Liver (tissue), 8 donors: ENCODE measurements at regions not wholly inside any gene's neighbourhood (a gene's known extent, or its start where the extent isn't known, plus 50 kb on each side); places are given as distances from the start of the nearest gene placed in this dataset.

Source experiments
- DNase-seq: peaks from one replicate; pipeline ENCODE4 v3.0.0-alpha.2; 2017; ENCODE audit warnings: low spot score
- H3K27ac ChIP-seq, 2 donors: one replicate each; pipeline ENCODE4 v1.7.0; 2013; ENCODE audit warnings: inconsistent platforms in 2 of 2, low read length in 2 of 2, control low read depth in 1 of 2, low read depth in 1 of 2, mild to moderate bottlenecking in 1 of 2
- H3K27me3 ChIP-seq, 4 donors: one replicate each; pipeline versions ENCODE4 v1.6.1 to v1.7.0; 2013; ENCODE audit warnings: low read length in 3 of 4, inconsistent platforms in 1 of 4, mild to moderate bottlenecking in 1 of 4, moderate library complexity in 1 of 4; ENCODE audit not compliant: control insufficient read depth in 4 of 4, insufficient read depth in 4 of 4
- H3K36me3 ChIP-seq, 4 donors: one replicate each; pipeline versions ENCODE4 v1.6.1 to v1.7.0; 2013; ENCODE audit warnings: low read length in 3 of 4, mild to moderate bottlenecking in 3 of 4, low read depth in 1 of 4, moderate library complexity in 1 of 4; ENCODE audit not compliant: control insufficient read depth in 4 of 4, insufficient read depth in 3 of 4
- H3K4me1 ChIP-seq, 4 donors: one replicate each; pipeline versions ENCODE4 v1.6.1 to v1.7.0; 2013; ENCODE audit warnings: low read length in 3 of 4, mild to moderate bottlenecking in 3 of 4, moderate library complexity in 1 of 4; ENCODE audit not compliant: control insufficient read depth in 4 of 4, insufficient read depth in 4 of 4
- H3K4me3 ChIP-seq, 3 donors: one replicate each; pipeline versions ENCODE4 v1.6.1 to v1.7.0; 2013; ENCODE audit warnings: low read length in 3 of 3, control low read depth in 1 of 3, low read depth in 1 of 3, mild to moderate bottlenecking in 1 of 3
- H3K9ac ChIP-seq, 2 donors: one replicate each; pipeline ENCODE4 v1.7.0; 2013; ENCODE audit warnings: low read length in 2 of 2, mild to moderate bottlenecking in 2 of 2, moderate library complexity in 2 of 2, control low read depth in 1 of 2, low read depth in 1 of 2
- H3K9me3 ChIP-seq, 4 donors: one replicate each; pipeline versions ENCODE4 v1.6.1 to v1.7.0; 2013; ENCODE audit warnings: low read length in 3 of 4; ENCODE audit not compliant: control insufficient read depth in 4 of 4
- EGR1 ChIP-seq, 2 donors: IDR thresholded peaks; 2 replicates each; pipeline ENCODE4 v1.6.1; 2016 to 2018; ENCODE audit warnings: antibody characterized with exemption in 2 of 2, low read depth in 2 of 2
- FOXA1 ChIP-seq: IDR thresholded peaks from 2 replicates; pipeline ENCODE4 v1.6.1; 2016; ENCODE audit warnings: antibody characterized with exemption
- FOXA2 ChIP-seq: IDR thresholded peaks from 2 replicates; pipeline ENCODE4 v1.6.1; 2016; ENCODE audit warnings: antibody characterized with exemption
- GABPA ChIP-seq, 2 donors: IDR thresholded peaks in 1 of 2; conservative IDR thresholded peaks in 1 of 2; 2 replicates each; pipeline ENCODE4 v1.6.1; 2016; ENCODE audit warnings: antibody characterized with exemption in 2 of 2, mild to moderate bottlenecking in 1 of 2, moderate library complexity in 1 of 2
- HNF4A ChIP-seq, 2 donors: conservative IDR thresholded peaks; 2 replicates each; pipeline ENCODE4 v1.6.1; 2016; ENCODE audit warnings: antibody characterized with exemption in 2 of 2, mild to moderate bottlenecking in 2 of 2
- HNF4G ChIP-seq: IDR thresholded peaks from 2 replicates; pipeline ENCODE4 v1.6.1; 2016; ENCODE audit warnings: antibody characterized with exemption
- JUND ChIP-seq, 2 donors: IDR thresholded peaks; 2 replicates each; pipeline ENCODE4 v1.6.1; 2016; ENCODE audit warnings: antibody characterized with exemption in 2 of 2
- NR2F2 ChIP-seq: IDR thresholded peaks from 2 replicates; pipeline ENCODE4 v1.6.1; 2016; ENCODE audit warnings: antibody characterized with exemption
- RAD21 ChIP-seq, 2 donors: IDR thresholded peaks; 2 replicates each; pipeline ENCODE4 v1.6.1; 2016; ENCODE audit warnings: antibody characterized with exemption in 2 of 2, mild to moderate bottlenecking in 2 of 2
- RXRA ChIP-seq, 2 donors: IDR thresholded peaks; 2 replicates each; pipeline ENCODE4 v1.6.1; 2017 to 2018; ENCODE audit warnings: antibody characterized with exemption in 2 of 2, mild to moderate bottlenecking in 1 of 2
- SP1 ChIP-seq: IDR thresholded peaks from 2 replicates; pipeline ENCODE4 v1.6.1; 2018; ENCODE audit warnings: antibody characterized with exemption, mild to moderate bottlenecking
- TAF1 ChIP-seq: conservative IDR thresholded peaks from 2 replicates; pipeline ENCODE4 v1.6.1; 2016; ENCODE audit warnings: antibody characterized with exemption, mild to moderate bottlenecking
- YY1 ChIP-seq: IDR thresholded peaks from 2 replicates; pipeline ENCODE4 v1.6.1; 2016; ENCODE audit warnings: antibody characterized with exemption, mild to moderate bottlenecking
- WGBS: extraction: QIAGEN DNeasy Blood & Tissue Kit; methylation state at CpG from one replicate; pipeline ENCODE4 v1.1.7; 2013; 5-methylcytosine and 5-hydroxymethylcytosine counted together
- TF ChIP-seq, protein P1 (sequence below): IDR thresholded peaks from 2 replicates; pipeline ENCODE4 v1.6.1; 2016; ENCODE audit warnings: antibody characterized with exemption
- TF ChIP-seq, protein P2 (sequence below): IDR thresholded peaks from 2 replicates; pipeline ENCODE4 v1.6.1; 2016; ENCODE audit warnings: antibody characterized with exemption, mild to moderate bottlenecking
- TF ChIP-seq, protein P3 (sequence below): IDR thresholded peaks from 2 replicates; pipeline ENCODE4 v1.6.1; 2016; ENCODE audit warnings: antibody characterized with exemption
- TF ChIP-seq, protein P4 (sequence below): fragments of 150-350 bp; IDR thresholded peaks from 2 replicates; pipeline ENCODE4 v1.5.1; 2017; ENCODE audit warnings: improper control_type of control experiment, low read depth, low read length; ENCODE audit not compliant: missing input control
- TF ChIP-seq, protein P5 (sequence below): IDR thresholded peaks from 2 replicates; pipeline ENCODE4 v1.6.1; 2016; ENCODE audit warnings: antibody characterized with exemption
- donor health status: healthy.
- donor health status: healthy.
- donor health status: healthy.
- donor health status: healthy.
- donor health status: healthy.

DNA sequence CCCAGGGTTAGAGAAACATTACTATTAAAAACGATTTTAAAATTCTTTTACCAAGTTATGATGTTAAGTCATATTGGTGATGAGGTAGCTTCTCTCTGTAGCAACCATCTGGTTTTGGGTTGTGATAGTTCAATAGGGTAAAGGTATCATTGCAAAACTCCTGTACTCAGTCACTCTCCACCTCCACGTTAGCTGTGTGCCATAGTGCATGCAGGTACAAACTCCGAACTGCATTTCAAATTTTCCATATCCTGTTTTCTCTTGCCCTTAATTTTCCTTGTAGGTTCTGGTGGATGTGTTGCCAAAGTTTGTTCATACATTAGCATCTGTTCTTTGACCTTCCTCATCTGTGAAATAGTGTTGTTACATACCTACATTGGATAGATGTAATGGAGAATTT, 53.1 kb upstream of the ARRDC3 start:
- Histone ChIP-seq H3K4me1 (peaks cover 0 to 8% (median 2%) of the 10 kb centered on the region in 4 donors), H3K4me3 (no peak overlapping the region), H3K36me3 (no peaks in the 10 kb centered on the region), H3K27me3 (no peaks in the 10 kb centered on the region), H3K9me3 (no peaks in the 10 kb centered on the region), H3K27ac (peak overlapping the region; percentile 72 to 88), H3K9ac (no peak overlapping the region)
- no peak for DNase-seq
- TF ChIP-seq, protein P1, sequence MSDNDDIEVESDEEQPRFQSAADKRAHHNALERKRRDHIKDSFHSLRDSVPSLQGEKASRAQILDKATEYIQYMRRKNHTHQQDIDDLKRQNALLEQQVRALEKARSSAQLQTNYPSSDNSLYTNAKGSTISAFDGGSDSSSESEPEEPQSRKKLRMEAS = peak; percentile 90
- TF ChIP-seq EGR1 (IDR thresholded peaks at IDR 0.05; ENCODE audit: low read depth in 2 of 2) = peak; percentile 86 to 96
- TF ChIP-seq YY1 = peak; percentile 87
- peak; percentile 47 for TF ChIP-seq NR2F2
- TF ChIP-seq, protein P2, sequence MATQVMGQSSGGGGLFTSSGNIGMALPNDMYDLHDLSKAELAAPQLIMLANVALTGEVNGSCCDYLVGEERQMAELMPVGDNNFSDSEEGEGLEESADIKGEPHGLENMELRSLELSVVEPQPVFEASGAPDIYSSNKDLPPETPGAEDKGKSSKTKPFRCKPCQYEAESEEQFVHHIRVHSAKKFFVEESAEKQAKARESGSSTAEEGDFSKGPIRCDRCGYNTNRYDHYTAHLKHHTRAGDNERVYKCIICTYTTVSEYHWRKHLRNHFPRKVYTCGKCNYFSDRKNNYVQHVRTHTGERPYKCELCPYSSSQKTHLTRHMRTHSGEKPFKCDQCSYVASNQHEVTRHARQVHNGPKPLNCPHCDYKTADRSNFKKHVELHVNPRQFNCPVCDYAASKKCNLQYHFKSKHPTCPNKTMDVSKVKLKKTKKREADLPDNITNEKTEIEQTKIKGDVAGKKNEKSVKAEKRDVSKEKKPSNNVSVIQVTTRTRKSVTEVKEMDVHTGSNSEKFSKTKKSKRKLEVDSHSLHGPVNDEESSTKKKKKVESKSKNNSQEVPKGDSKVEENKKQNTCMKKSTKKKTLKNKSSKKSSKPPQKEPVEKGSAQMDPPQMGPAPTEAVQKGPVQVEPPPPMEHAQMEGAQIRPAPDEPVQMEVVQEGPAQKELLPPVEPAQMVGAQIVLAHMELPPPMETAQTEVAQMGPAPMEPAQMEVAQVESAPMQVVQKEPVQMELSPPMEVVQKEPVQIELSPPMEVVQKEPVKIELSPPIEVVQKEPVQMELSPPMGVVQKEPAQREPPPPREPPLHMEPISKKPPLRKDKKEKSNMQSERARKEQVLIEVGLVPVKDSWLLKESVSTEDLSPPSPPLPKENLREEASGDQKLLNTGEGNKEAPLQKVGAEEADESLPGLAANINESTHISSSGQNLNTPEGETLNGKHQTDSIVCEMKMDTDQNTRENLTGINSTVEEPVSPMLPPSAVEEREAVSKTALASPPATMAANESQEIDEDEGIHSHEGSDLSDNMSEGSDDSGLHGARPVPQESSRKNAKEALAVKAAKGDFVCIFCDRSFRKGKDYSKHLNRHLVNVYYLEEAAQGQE = peak; percentile 82
- no peak for TF ChIP-seq TAF1
- TF ChIP-seq HNF4A (conservative IDR thresholded peaks at IDR 0.05) = peak; percentile 99
- peak; percentile 87 for TF ChIP-seq FOXA1
- TF ChIP-seq RXRA (IDR thresholded peaks at IDR 0.05) = peak; percentile 99 to 100
- peak; percentile 73 for TF ChIP-seq FOXA2
- peak; percentile 49 to 58 for TF ChIP-seq RAD21 (IDR thresholded peaks at IDR 0.05)
- peak; percentile 17 to 75 for TF ChIP-seq GABPA (IDR thresholded peaks at IDR 0.05 in 1 of 2, conservative IDR thresholded peaks at IDR 0.05 in 1 of 2)
- TF ChIP-seq, protein P3, sequence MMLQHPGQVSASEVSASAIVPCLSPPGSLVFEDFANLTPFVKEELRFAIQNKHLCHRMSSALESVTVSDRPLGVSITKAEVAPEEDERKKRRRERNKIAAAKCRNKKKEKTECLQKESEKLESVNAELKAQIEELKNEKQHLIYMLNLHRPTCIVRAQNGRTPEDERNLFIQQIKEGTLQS = peak; percentile 87
- TF ChIP-seq, protein P4, sequence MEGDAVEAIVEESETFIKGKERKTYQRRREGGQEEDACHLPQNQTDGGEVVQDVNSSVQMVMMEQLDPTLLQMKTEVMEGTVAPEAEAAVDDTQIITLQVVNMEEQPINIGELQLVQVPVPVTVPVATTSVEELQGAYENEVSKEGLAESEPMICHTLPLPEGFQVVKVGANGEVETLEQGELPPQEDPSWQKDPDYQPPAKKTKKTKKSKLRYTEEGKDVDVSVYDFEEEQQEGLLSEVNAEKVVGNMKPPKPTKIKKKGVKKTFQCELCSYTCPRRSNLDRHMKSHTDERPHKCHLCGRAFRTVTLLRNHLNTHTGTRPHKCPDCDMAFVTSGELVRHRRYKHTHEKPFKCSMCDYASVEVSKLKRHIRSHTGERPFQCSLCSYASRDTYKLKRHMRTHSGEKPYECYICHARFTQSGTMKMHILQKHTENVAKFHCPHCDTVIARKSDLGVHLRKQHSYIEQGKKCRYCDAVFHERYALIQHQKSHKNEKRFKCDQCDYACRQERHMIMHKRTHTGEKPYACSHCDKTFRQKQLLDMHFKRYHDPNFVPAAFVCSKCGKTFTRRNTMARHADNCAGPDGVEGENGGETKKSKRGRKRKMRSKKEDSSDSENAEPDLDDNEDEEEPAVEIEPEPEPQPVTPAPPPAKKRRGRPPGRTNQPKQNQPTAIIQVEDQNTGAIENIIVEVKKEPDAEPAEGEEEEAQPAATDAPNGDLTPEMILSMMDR = no peak
- TF ChIP-seq, protein P5, sequence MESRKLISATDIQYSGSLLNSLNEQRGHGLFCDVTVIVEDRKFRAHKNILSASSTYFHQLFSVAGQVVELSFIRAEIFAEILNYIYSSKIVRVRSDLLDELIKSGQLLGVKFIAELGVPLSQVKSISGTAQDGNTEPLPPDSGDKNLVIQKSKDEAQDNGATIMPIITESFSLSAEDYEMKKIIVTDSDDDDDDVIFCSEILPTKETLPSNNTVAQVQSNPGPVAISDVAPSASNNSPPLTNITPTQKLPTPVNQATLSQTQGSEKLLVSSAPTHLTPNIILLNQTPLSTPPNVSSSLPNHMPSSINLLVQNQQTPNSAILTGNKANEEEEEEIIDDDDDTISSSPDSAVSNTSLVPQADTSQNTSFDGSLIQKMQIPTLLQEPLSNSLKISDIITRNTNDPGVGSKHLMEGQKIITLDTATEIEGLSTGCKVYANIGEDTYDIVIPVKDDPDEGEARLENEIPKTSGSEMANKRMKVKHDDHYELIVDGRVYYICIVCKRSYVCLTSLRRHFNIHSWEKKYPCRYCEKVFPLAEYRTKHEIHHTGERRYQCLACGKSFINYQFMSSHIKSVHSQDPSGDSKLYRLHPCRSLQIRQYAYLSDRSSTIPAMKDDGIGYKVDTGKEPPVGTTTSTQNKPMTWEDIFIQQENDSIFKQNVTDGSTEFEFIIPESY = peak; percentile 91
- peak; percentile 84 to 94 for TF ChIP-seq JUND (IDR thresholded peaks at IDR 0.05)
- peak; percentile 97 for TF ChIP-seq HNF4G
- peak; percentile 100 for TF ChIP-seq SP1
- WGBS = 41% methylated on average over 3 of the region's 3 CpGs
